NCI-H510A (cell line): ENCODE measurements at regions not wholly inside any gene's neighbourhood (a gene's known extent, or its start where the extent isn't known, plus 50 kb on each side); places are given as distances from the start of the nearest gene placed in this dataset.
"Not testable (repeated sequence)": the region's sequence is repeated elsewhere in the genome, so short reads cannot be mapped to it uniquely, and the experiment has no call there.

Experiments used
- DNase-seq: peaks from one replicate; lab custom pipeline; 2025; lab: John Stamatoyannopoulos, UW

DNA sequence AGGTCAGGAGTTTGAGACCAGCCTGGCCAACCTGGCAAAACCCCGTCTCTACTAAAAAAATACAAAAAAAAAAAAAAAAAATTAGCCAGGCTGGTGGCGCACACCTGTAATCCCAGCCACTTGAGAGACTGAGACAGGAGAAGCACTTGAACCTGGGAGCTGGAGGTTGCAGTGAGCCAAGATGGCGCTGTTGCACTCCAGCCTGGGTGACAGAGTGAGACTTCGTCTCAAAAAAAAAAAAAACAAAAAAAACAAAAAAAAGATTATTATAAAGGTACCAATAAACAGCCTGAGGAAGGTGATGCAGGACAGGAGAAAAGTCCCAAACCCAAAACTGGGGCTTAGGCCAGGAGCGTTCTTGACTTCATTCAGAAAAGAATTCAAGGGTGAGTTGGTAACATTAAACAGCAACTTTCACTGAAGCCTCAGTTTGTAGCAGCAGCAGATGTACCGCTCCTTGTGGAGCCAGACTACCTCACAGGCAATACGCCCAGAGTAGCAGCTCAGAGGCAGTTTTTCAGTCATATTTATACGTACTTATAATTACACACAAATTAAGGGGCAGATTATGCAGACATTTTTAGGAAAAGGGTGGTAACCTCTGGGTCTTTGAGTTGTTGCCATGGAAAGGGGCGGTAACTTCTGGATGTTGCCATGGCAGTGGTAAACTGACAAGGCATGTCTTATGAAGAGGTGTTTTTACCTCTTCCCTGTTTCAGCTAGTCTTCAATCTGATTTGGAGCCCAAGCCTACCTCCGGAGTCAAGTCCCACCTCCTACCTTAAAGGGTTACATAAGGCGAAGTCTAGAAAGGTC lies 1596.6 kb upstream of the CELF4 start:
- DNase-seq, result no peak

DNA sequence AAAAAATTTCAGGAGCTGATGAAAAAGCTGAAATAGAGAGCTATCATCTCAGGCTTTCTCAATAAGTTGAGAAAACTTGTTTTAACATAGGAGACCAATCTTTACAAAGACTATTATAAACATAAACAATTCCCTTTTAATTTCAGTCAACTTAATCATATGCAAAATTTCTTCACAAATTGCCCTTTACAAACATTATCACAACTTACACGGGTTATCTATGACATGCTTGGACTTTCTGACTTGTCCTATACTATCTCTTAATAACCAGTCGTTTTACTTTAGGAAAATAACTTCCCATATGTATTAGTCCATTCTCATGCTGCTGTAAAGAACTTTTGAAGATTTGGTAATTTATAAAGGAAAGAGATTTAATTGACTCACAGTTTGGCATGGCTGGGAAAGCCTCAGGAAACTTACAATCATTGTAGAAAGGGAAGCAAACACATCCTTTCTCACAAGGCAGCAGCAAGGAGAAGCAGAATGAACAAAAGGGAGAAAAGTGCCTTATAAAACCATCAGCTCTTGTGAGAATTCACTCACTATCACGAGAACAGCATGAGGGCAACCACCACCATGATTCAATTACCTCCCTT lies 1583.7 kb upstream of the CELF4 start:
- no peak for DNase-seq

DNA sequence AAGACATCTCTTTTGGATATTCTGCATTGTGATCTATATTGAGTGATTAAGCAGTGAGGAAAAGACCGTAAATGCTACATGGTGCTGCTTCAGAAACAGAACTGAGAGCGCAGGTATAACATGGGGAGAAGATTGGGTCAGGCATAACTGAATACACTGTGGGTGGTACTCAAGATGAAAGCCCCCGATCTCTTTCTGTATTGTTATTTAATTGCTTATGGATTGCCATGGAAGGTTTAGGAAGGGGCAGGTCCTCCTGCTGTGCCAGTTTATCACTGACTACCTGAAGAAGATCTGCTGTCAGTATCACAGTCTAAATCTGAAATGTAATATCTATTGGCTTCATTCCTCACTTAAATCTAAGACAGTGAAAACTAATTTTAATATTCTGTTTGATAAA lies 1568.7 kb upstream of the CELF4 start:
- no peak for DNase-seq

DNA sequence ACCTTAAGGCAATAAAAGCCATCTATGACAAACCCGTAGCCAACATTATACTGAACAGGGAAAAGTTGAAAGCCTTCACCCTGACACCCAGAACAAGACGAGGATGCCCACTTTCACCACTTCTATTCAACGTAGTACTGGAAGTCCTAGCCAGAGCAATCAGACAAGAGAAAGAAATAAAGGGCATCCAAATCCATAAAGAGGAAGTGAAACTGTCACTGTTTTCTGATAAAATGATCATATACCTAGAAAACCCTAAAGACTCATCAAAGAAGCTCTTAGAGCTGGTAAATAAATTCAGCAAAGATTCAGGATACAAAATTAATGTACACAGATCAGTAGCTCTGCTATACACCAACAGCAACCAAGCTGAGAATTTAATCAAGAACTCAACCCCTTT lies 1561.9 kb upstream of the CELF4 start:
- DNase-seq, result not testable (repeated sequence)

DNA sequence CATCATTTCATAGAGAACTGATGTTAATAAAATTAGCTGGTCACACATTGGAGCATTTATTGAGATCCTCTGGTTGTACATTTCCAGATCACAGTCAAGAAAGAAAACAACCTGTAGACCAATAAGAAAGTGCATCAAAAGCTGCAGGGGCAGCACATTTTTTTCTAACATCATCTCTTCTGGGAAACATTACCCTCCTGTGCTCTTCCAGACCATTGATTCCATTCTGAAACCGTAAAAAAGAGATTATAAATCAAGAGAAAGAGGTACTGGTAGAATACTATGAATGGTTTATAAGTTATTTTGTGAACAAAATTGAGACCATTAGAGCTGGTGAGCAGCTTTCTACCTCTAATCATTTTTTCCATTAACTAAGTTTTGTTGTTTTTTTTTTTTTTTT lies 1548.2 kb upstream of the CELF4 start:
- no peak for DNase-seq

DNA sequence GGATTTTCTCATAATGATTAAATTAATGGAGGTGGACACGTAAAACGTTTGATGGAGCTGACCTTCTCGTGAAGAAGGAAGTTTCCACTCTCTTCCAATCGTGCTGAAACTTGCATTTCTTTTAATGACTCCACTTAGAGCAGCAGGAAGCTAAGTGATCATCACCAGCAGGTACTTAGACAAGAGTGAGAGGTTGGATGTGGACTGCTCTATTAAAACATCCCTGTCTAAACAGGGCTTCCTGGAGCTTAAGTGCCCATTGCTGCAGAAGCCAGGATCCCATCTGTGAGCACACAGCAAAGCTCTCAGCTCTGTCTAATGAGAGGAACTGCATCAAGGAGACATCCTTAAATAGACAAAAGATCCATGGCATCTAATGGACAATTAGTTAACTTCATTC lies 1539.5 kb upstream of the CELF4 start:
- DNase-seq, result peak; percentile 86

DNA sequence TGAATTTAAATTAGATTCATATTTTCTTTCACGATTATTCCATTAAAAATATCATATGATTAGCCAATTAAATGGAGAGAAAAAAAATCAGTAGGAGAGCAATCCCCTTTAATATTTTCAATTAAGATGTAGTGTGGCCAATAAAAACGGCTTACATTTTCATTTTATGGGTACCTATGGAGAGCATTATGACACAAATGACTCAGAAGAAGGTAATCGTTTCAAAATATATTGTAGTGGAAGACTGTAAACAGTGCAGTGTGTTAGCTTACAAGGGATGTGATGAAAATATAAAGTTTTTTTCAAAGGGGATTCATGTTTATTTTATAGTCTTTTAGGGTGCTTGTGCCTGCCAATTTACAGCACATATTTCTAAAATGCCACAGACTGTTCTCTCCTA lies 1507.4 kb upstream of the CELF4 start:
- no peak for DNase-seq

DNA sequence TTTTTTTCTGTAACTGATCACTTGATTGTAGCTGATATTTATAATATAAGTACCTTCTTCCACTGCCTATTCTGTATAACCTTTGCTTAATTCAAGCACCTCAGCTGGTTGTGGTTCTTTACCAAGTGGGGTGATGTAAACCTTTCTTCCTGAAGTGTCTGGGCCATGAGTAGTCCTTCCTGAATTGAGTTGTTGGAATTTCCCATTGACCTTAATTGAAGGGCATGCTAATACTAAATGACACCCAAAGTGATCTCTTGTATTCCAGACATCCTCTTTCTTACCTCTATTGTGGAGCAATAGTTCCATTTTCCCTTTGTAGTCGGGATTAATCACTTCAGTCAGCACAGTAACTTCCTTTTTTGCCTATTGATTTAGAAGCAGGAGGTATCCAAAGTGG lies 1496.8 kb upstream of the CELF4 start:
- peak; percentile 10 for DNase-seq

DNA sequence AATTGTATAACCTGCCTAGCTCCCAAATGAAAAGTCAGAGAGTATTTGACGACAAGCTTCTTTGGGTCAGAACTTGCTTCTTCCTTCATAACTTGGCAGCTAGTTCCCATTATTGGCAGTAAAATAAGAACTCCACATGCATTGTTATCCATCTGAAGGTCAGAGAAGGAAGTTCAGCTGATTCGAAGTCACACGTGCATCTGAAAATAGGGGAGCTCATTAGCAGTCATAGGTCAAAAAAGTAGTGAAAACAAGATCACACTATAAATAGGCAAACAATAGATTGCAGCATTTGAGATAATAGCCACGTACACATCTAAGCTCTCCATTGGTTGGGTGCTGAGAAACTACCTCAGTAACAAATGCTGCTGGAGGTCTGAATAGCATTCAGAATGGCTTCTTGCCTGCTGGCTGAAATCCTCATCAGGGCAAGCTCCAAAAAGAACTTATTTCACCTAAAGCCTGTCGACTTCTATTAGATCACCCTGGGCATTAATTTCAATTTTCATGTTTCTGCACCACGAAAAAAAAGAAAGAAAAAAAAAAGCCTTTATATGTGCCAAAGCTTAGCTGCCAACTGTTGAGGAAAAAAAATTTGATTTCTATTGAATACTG lies 1492.9 kb upstream of the CELF4 start:
- DNase-seq, result no peak

DNA sequence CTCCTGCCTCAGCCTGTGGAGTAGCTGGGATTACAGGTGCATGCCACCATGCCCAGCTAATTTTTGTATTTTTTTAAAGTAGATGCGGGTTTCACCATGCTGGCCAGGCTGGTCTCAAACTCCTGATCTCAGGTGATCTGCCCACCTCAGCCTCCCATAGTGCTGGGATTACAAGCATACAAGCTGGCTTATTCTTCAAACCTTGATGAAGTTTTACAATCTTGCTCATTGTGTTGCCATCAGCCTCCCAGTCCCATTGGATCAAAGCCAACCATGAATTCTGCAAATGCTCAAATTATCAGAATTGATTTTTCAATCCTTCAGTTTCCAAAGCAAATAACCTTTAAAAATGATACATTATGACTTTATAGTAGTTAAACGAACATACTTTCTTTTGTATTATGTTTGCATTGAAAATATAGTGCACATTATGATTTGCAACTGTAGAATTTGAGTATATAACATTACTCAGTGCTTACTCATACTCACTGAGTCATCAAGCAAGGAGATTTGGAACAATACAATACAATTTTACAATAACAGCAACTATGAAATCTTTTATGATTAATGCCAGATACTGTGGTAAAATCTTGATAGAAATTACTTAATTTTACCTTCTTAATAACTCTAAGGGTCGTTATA lies 1491.9 kb upstream of the CELF4 start:
- no peak for DNase-seq

DNA sequence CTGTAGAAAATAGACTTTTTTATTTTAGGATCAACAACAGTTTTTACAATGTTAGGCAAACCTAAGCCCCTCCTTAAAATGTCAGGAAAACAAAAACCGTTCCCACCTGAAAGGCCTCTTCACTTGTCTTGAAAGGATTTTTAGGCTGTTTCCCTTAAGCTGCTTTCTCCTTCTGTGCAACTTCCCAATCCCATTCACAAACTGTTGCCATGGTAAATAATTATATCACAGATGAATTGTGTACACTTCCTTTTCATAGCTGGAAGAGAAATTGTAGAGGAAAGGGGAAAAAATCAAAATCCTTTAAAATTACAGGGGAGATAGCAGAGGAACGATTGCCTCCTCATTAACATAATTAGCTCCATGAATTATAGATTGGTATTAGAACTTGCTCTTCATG lies 1488.0 kb upstream of the CELF4 start:
- no peak for DNase-seq

DNA sequence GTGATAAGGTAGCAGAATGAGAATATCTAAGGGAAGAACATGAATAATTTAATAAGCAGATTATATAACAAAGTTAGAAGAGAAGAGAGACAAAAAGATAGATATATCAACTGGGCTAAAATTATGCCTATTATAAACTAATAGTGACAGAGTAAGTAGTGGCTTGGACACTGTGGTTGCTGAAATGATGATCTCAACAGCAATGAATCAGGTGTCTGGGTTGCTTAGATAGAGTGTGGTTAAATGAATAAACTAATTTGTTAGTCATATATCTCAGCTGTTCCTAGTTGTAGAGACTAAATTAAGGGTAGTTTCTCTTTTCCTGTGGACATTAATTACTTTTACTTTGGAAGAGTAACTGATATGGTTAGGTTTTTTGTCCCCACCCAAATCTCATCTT lies 1485.4 kb upstream of the CELF4 start:
- no peak for DNase-seq

DNA sequence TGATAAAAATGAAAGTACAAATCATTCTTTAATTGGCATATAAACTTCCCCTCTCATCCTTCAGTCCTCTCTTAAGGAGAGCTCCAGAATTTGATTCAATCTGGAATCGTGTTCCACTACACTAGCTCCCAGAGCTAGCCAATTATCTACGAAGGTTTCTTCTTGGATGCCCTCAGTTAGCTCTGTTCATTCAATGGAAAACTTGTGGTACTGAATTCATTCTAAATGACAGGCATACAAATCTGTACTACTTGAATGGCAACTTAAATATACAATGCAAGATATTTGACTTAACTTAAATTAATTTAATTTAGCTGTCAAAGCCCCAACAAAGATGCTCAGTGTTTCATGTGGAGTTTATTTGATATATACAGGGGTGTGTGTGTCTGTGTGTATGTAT lies 1474.2 kb upstream of the CELF4 start:
- no peak for DNase-seq

DNA sequence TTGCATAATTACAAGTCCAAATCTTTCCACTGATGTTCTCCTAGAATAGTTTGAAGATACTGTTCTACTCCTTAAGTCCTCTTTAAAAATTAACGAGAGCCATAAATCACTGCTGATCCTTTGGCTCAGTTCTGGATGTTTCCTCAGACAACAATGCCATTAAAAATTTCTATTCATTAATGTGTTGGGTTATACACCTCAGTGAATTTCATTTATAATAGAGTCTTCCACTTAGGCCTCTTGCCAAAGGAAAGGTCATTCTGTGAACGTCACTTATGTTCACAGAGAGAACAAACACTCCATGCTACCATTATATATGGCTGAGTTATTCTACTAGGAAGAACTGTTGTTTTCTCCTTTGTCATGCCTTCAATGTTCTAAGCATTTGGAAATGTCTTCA lies 1472.3 kb upstream of the CELF4 start:
- peak; percentile 73 for DNase-seq

DNA sequence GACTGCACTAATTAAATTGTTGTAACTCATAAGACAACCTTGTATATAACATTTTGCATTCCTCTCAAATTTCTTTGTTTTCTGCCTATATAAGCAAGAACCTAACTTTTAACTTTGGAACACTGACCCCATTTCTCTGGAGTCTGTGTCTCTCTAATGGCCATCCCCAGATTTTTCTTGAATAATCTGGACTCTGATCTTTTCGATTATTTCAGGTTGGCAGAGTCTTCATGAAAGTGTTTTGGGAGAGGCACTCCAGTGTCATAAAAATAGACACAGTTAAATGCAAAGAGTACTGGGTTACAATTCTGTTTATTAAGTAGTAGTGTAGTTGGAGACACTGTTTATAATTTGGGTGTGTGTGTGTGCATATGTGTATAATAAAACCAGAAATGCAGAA lies 1467.7 kb upstream of the CELF4 start:
- DNase-seq, result no peak

DNA sequence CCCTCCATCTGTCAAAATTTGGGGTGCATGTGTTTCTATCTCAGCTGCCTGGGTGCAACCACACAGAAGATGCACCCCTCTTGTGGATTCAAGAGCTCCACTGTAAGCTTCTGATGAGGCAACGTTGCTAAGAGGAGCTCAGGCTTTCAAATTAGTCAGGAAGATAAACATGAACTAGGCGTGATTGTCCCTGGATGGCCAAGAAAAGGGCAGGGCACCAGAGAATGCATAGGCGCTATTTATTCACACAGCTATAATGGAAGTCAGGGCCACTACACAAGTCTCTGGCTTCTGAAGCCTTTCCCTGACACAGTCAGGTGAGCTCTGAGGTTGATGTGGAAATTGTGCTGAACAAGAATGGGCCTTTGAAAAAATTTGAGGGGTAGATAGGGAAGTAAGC lies 1466.0 kb upstream of the CELF4 start:
- no peak for DNase-seq

DNA sequence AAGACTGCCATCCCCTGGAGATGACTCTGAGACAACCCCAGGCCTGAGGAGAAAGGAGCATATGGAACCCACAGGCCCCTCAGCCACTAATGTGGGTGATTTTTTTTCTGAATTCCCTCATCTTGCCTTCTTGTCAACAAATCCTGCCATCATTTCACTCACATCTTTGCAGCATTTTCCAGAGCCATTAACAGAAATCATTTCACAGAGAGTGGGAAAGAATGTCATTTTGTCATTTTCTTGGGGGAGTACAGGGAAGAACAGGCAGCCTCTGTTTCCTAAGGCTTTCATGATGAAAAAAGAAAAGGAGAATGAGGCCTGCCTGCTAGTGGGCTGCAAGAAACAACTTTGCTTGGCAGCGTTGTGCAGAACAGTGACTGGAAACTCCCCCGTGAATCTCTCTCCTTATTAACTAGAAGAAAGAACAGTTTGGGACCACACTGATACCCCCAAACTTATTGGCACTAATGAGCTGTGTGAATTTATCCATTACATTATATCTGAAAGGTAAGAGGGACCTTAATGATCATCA lies 1464.6 kb upstream of the CELF4 start:
- DNase-seq, result no peak

DNA sequence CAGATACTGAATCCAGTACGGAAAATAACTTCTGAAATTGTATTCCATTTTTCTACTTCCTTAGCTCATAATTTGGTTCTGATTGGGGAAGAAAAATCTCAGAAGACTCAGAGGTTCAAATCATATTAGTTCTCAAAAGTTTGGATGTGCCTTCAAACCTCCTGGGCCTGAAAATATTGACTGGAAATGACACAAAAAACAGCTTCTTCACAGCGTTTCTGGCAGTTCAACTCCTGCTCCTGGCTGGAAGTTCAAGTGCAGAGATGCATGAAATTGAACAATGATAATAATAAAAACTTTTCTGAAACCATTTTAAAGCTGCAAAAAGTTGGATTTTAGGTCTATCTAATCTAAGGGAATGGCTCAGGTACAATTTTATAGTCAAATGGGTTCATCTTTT lies 1459.9 kb upstream of the CELF4 start:
- no peak for DNase-seq

DNA sequence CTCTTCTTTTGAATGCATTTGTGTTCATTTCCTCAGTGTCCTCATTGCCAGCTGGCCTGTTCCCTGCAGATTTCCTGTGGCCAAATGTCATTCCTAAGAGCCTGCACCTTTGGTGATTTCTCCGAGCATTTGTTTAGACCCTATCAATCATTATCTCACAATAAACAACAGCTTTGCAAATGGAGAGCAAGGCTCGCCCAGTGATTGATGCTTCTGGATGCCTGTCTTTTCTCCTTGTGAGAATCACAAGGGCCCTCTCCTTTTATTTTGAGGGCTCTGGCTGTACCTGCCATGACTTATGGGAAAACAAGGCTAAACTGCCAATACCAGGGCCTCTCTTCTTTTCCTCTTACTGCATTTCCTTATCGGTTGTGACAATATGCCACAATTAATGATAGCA lies 1454.4 kb upstream of the CELF4 start:
- no peak for DNase-seq

DNA sequence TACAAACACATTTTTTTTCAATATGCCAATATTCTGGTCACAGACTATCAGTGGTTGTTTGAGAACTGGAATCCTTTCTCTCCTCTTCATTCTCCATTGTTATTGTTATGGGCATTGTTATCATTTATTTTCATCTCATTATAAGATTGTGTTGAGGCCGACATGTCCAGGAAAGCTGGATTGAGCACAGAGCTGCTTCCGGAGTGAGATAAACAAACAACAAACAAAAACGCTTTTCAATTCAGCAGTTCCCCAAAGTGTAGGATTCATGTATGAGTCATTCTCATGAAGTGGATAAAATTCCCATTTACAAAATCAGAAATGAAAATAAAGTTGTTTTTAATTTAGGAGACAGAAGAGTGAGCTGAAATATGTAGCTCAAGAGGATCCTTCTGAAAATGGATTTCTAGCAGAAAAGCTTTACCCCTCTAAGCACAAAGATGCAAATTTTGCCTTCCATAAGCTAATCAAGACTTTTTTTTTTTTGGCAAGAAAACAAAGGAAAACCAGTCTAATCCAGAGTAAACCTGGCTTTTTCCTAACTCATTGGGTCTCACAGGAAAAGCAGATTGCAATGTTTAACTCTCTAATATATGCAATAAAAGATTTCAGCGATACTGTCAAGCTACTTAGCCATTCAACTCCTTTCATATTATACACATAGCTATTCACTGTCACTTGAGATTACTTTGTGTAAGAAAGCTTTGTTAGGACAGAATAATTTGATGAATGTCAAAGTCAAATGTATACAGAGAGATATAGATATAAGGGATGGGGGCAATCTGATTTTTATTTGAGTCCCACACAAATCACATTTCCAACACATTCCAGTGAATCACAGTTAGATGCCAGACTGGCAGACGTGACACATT lies 1441.7 kb upstream of the CELF4 start:
- no peak for DNase-seq

DNA sequence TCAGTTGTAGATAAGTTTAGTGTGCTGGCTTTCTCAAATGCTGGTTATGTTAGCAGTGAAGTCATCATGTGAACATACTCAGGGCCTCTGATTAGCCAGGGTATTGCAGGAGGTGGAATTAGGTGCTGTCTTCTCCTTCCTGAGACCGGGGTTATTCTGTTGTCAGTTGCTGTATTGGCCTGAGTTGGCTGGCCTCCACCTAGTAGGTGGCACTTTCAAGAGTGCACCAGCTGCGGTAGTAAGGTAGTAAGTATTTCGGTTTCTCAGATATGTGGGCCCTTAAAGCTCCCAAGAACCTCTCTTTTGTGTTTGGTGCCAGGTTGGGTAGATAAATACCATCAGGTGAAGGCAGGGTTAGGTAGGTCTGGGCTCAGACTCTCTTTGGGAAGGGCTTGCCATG lies 1430.5 kb upstream of the CELF4 start:
- no peak for DNase-seq

DNA sequence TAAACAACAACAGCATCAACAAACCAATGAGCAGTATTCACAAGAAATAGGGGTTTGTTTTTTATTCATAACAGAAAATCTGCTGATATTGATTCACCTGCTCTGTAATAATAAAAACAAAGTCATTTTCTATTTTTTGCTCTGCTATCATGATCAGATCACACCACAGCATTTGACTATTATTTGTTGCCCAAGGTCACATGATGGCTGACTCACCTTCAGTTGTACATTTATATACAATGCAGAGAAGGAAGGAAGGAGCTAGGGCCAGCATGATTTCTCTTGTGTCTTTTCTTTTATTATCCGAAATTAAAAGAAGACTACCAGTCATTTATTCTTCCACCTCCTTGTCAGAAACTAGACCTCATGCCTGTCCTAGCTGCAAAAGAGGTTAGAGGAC lies 1427.7 kb upstream of the CELF4 start:
- no peak for DNase-seq
